ENCODE measurements at regions not wholly inside any gene's neighbourhood (a gene's known extent, or its start where the extent isn't known, plus 50 kb on each side); places are given as distances from the start of the nearest gene placed in this dataset.

- DNase-seq (no peak), ATAC-seq (ENCODE audit: insufficient read depth, low FRiP score) (no peak)
- TF ChIP-seq CTCF (IDR thresholded peaks at IDR 0.05; ENCODE audit: control extremely low read depth, extremely low read depth) = no peak
- Histone ChIP-seq H3K36me3 (ENCODE audit: control insufficient read depth in 4 of 4, insufficient read depth in 4 of 4, low read length in 4 of 4) (no peaks in the 10 kb centered on the region), H3K27ac (ENCODE audit: low read depth in 1 of 2, low read length in 1 of 2) (no peak overlapping the region), H3K4me1 (ENCODE audit: control insufficient read depth in 5 of 5, insufficient read depth in 5 of 5, low read length in 5 of 5) (peaks cover 0 to 16% (median 3%) of the 10 kb centered on the region in 5 donors), H3K9me3 (ENCODE audit: control insufficient read depth in 4 of 4, insufficient read depth in 3 of 4, low read length in 3 of 4) (no peaks in the 10 kb centered on the region), H3K9ac (ENCODE audit: insufficient read depth in 1 of 2, low read length in 2 of 2) (no peak overlapping the region), H3K27me3 (ENCODE audit: control insufficient read depth in 3 of 3, insufficient read depth in 3 of 3, low read length in 2 of 3) (no peaks in the 10 kb centered on the region), H3K4me3 (no peak overlapping the region)
- 93 to 94% methylated on average over 1 of the region's 1 CpG for WGBS, 2 donors
Measured at GRCh38 chr20:54337144-54337543, 129.3 kb downstream of the PFDN4 start.

- Histone ChIP-seq H3K27me3 (ENCODE audit: control insufficient read depth in 3 of 3, insufficient read depth in 3 of 3, low read length in 2 of 3) (no peaks in the 10 kb centered on the region), H3K9ac (ENCODE audit: insufficient read depth in 1 of 2, low read length in 2 of 2) (no peak overlapping the region), H3K9me3 (ENCODE audit: control insufficient read depth in 4 of 4, insufficient read depth in 3 of 4, low read length in 3 of 4) (no peaks in the 10 kb centered on the region), H3K36me3 (ENCODE audit: control insufficient read depth in 4 of 4, insufficient read depth in 4 of 4, low read length in 4 of 4) (no peaks in the 10 kb centered on the region), H3K4me3 (no peak overlapping the region), H3K27ac (ENCODE audit: low read depth in 1 of 2, low read length in 1 of 2) (no peak overlapping the region), H3K4me1 (ENCODE audit: control insufficient read depth in 5 of 5, insufficient read depth in 5 of 5, low read length in 5 of 5) (peaks cover 0 to 9% (median 1%) of the 10 kb centered on the region in 5 donors)
- no peak for ATAC-seq (ENCODE audit: insufficient read depth, low FRiP score)
- 66 to 68% methylated on average over 7 of the region's 7 CpGs for whole genome bisulfite sequencing, 2 donors
- DNase-seq = no peak
- TF ChIP-seq CTCF (IDR thresholded peaks at IDR 0.05; ENCODE audit: control extremely low read depth, extremely low read depth) = no peak
Measured at GRCh38 chr20:54339093-54339492, 131.2 kb downstream of the PFDN4 start.

GRCh38 chr20:54340206-54340605 is 132.3 kb downstream of the PFDN4 start:
- no peaks in the 10 kb centered on the region for H3K9me3 ChIP-seq (ENCODE audit: control insufficient read depth in 4 of 4, insufficient read depth in 3 of 4, low read length in 3 of 4)
- ATAC-seq (ENCODE audit: insufficient read depth, low FRiP score) = no peak
- H3K36me3 ChIP-seq (ENCODE audit: control insufficient read depth in 4 of 4, insufficient read depth in 4 of 4, low read length in 4 of 4) = no peaks in the 10 kb centered on the region
- H3K9ac ChIP-seq (ENCODE audit: insufficient read depth in 1 of 2, low read length in 2 of 2) = no peak overlapping the region
- H3K27me3 ChIP-seq (ENCODE audit: control insufficient read depth in 3 of 3, insufficient read depth in 3 of 3, low read length in 2 of 3) = no peaks in the 10 kb centered on the region
- H3K4me3 ChIP-seq = no peak overlapping the region
- H3K4me1 ChIP-seq (ENCODE audit: control insufficient read depth in 5 of 5, insufficient read depth in 5 of 5, low read length in 5 of 5) = peaks cover 0 to 9% (median 1%) of the 10 kb centered on the region in 5 donors
- 28 to 31% methylated on average over 1 of the region's 1 CpG for WGBS, 2 donors
- peak in 1 of 3 donors; percentile 24 for DNase-seq
- no peak overlapping the region for H3K27ac ChIP-seq (ENCODE audit: low read depth in 1 of 2, low read length in 1 of 2)
- no peak for TF ChIP-seq CTCF (IDR thresholded peaks at IDR 0.05; ENCODE audit: control extremely low read depth, extremely low read depth)

GRCh38 chr20:54340667-54341081 is 132.8 kb downstream of the PFDN4 start:
- H3K36me3 ChIP-seq (ENCODE audit: control insufficient read depth in 4 of 4, insufficient read depth in 4 of 4, low read length in 4 of 4) = no peaks in the 10 kb centered on the region
- no peak overlapping the region for H3K27ac ChIP-seq (ENCODE audit: low read depth in 1 of 2, low read length in 1 of 2)
- H3K27me3 ChIP-seq (ENCODE audit: control insufficient read depth in 3 of 3, insufficient read depth in 3 of 3, low read length in 2 of 3) = no peaks in the 10 kb centered on the region
- no peak overlapping the region for H3K9ac ChIP-seq (ENCODE audit: insufficient read depth in 1 of 2, low read length in 2 of 2)
- no peak for ATAC-seq (ENCODE audit: insufficient read depth, low FRiP score)
- H3K4me3 ChIP-seq = no peak overlapping the region
- peaks cover 0 to 9% (median 1%) of the 10 kb centered on the region in 5 donors for H3K4me1 ChIP-seq (ENCODE audit: control insufficient read depth in 5 of 5, insufficient read depth in 5 of 5, low read length in 5 of 5)
- WGBS, 2 donors = 21 to 34% methylated on average over 4 of the region's 4 CpGs
- TF ChIP-seq CTCF (IDR thresholded peaks at IDR 0.05; ENCODE audit: control extremely low read depth, extremely low read depth) = no peak
- DNase-seq = peak in 2 of 3 donors; percentile 40 to 46
- H3K9me3 ChIP-seq (ENCODE audit: control insufficient read depth in 4 of 4, insufficient read depth in 3 of 4, low read length in 3 of 4) = no peaks in the 10 kb centered on the region
